OCI-LY3 (cell line): ENCODE measurements at regions not wholly inside any gene's neighbourhood (a gene's known extent, or its start where the extent isn't known, plus 50 kb on each side); places are given as distances from the start of the nearest gene placed in this dataset.

Source experiments
- CTCF ChIP-seq: fragments of 200-600, 300-600 bp; sonication (generic); IDR thresholded peaks from 2 replicates; pipeline ENCODE4 v1.5.1; 2014; ENCODE audit warnings: antibody characterized with exemption, low read length, low read depth
- EZH2phosphoT487 ChIP-seq: fragments of 200-600 bp; shearing (Covaris generic); IDR thresholded peaks from 2 replicates; pipeline ENCODE4 v1.6.1; 2018; ENCODE audit warnings: antibody characterized with exemption, mixed run types, low read depth

- TF ChIP-seq CTCF (no peak), EZH2phosphoT487 (no peak)
Observed at GRCh38 chr3:45297331-45297730, 71.2 kb upstream of the TMEM158 start.
